GM06990 (cell line): ENCODE measurements at regions not wholly inside any gene's neighbourhood (a gene's known extent, or its start where the extent isn't known, plus 50 kb on each side); places are given as distances from the start of the nearest gene placed in this dataset.
"Not testable (repeated sequence)": the region's sequence is repeated elsewhere in the genome, so short reads cannot be mapped to it uniquely, and the experiment has no call there.

ENCODE experiments used
- DNase-seq: peaks from one replicate; pipeline ENCODE4 v3.0.0-alpha.2; 2011; ENCODE audit not compliant: insufficient read length; ENCODE audit errors: extremely low read depth
- H3K27me3 ChIP-seq: replicated peaks from 2 replicates; pipeline ENCODE4 v1.6.0; 2011; ENCODE audit warnings: low read length; ENCODE audit not compliant: control insufficient read depth, insufficient read depth
- H3K36me3 ChIP-seq: 2 replicates; pipeline ENCODE4 v1.5.1; 2011; ENCODE audit warnings: low read length; ENCODE audit not compliant: control insufficient read depth, insufficient read depth
- H3K4me3 ChIP-seq: replicated peaks from 2 replicates; pipeline ENCODE4 v1.5.1; 2011; ENCODE audit warnings: low read depth, mild to moderate bottlenecking, control low read depth, low read length
- CTCF ChIP-seq: IDR thresholded peaks from 2 replicates; pipeline ENCODE4 v1.5.1; 2011; ENCODE audit warnings: low read length, control low read depth, mild to moderate bottlenecking, inconsistent platforms; ENCODE audit not compliant: insufficient read depth, poor library complexity, severe bottlenecking

GRCh38 chr7:125326666-125327255, 397.1 kb upstream of the POT1 start:
- Histone ChIP-seq H3K36me3 (no peaks in the 10 kb centered on the region), H3K27me3 (no peaks in the 10 kb centered on the region), H3K4me3 (no peak overlapping the region)
- no peak for DNase-seq
- TF ChIP-seq CTCF = no peak

DNA sequence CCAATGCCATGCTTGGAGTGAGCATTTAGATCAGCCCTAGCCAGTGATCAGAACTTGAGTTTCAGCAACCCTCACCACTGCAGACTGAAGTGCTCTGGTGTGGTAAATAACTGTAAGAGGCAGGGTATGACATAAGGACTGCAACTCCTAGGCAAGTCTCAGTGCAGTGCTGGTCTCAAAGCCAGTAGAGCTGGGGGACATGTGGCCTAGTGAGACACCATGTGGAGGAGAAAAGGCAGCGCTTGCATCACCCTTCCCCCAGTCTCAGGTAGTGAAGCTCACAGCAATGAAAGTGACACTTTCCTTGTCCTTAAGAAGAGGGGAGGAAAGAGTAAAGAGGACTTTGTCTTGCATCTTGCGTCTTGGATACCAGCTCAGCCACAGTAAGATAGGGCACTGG, 386.8 kb upstream of the POT1 start:
- Histone ChIP-seq H3K4me3 (no peak overlapping the region), H3K36me3 (no peaks in the 10 kb centered on the region), H3K27me3 (no peaks in the 10 kb centered on the region)
- TF ChIP-seq CTCF = peak; percentile 3
- no peak for DNase-seq

GRCh38 chr7:125299003-125299765, 369.6 kb upstream of the POT1 start:
- no peaks in the 10 kb centered on the region for H3K36me3 ChIP-seq
- TF ChIP-seq CTCF = no peak
- no peak for DNase-seq
- H3K4me3 ChIP-seq = no peak overlapping the region
- H3K27me3 ChIP-seq = no peaks in the 10 kb centered on the region

DNA sequence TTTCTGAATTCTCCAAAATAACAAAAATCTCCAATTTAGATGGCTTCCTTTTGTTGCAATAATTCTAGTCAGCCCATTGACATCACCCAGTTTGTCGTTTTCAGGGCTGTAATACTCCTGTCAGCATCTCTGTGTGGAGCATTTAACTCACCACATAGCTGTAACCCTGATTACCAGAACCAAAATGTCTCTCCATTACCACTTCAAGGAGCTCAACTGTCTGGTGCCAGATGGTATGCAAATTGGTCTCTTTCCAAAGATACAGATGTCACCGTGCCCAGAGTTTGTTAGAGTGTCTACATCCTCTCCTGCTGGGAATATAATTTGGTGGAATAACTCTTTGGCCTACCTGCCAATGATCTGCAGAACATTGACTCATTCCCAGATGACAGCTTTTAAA, 350.3 kb upstream of the POT1 start:
- no peaks in the 10 kb centered on the region for H3K36me3 ChIP-seq
- no peak for DNase-seq
- no peaks in the 10 kb centered on the region for H3K27me3 ChIP-seq
- no peak overlapping the region for H3K4me3 ChIP-seq
- TF ChIP-seq CTCF = no peak

DNA sequence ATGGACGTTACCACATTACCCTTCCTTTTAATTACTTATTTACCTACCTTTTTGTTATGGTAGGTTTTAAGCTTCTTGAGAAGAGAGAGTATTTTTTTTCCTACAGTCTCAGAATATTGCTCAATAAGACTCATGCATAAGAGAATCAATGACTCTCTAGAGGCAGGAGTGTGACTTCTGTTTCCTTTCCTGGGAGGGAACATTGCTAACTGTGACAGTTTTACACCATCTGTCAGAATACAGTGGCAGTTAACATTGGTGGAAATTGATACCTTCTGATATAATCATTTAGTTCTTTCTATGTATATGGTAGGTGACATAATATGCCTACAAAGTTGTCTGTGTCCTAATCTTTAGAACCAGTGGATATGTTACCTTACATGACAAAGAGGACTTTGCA, 348.7 kb upstream of the POT1 start:
- no peak for DNase-seq
- no peak overlapping the region for H3K4me3 ChIP-seq
- TF ChIP-seq CTCF = no peak
- no peaks in the 10 kb centered on the region for H3K27me3 ChIP-seq
- no peaks in the 10 kb centered on the region for H3K36me3 ChIP-seq

DNA sequence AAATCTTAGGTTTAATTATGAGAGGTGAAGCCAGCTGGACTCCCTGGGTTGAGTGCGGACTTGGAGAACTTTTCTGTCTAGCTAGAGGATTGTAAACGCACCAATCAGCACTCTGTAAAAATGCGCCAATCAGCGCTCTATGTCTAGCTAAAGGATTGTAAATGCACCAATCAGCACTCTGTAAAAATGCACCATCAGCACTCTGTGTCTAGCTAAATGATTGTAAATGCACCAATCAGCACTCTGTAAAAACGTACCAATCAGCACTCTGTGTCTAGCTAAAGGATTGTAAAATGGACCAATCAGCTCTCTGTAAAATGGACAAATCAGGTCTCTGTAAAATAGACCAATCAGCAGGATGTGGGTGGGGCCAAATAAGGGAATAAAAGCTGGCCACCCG, 345.1 kb upstream of the POT1 start:
- not testable (repeated sequence) for H3K4me3 ChIP-seq, H3K27me3 ChIP-seq, DNase-seq, H3K36me3 ChIP-seq

DNA sequence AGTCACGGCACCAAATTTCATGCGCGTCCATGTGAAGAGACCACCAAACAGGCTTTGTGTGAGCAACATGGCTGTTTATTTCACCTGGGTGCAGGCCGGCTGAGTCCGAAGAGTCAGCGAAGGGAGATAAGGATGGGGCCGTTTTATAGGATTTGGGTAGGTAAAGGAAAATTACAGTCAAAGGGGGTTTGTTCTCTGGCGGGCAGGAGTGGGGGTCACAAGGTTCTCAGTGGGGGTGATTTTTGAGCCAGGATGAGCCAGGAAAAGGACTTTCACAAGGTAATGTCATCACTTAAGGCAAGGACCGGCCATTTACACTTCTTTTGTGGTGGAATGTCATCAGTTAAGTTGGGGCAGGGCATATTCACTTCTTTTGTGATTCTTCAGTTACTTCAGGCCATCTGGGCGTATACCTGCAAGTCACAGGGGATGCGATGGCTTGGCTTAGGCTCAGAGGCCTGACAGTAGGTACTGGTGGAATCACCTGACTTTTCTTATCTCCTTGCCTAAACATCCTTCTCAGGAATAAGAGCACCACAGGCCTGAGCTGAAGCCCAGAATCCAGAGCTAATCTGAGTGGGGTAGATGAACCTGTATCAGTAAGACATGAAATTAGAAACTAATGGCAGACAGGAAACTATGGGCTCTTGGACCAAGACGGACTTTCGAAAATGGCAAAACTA, 334.7 kb upstream of the POT1 start:
- not testable (repeated sequence) for H3K4me3 ChIP-seq, DNase-seq, H3K27me3 ChIP-seq, H3K36me3 ChIP-seq

- not testable (repeated sequence) for H3K27me3 ChIP-seq, H3K36me3 ChIP-seq, H3K4me3 ChIP-seq, DNase-seq
These were observed 329.3 kb upstream of the POT1 start for GRCh38 chr7:125258876-125259417.
